Tibial nerve (tissue), 4 donors: ENCODE measurements at regions not wholly inside any gene's neighbourhood (a gene's known extent, or its start where the extent isn't known, plus 50 kb on each side); places are given as distances from the start of the nearest gene placed in this dataset.

Source experiments
- DNase-seq, 2 donors: peaks; one replicate each; pipeline ENCODE4 v3.0.0-alpha.2; 2019; ENCODE audit warnings: low spot score in 2 of 2
- H3K27ac ChIP-seq, 4 donors: fragments of 200-600 bp; sonication (generic) in 3 of 4; one replicate each; pipeline ENCODE4 v1.5.1; 2017 to 2019; ENCODE audit warnings: mild to moderate bottlenecking in 1 of 4
- H3K27me3 ChIP-seq, 2 donors: fragments of 200-600 bp; sonication (generic) in 1 of 2; one replicate each; pipeline versions ENCODE4 v1.5.1 to v1.6.0; 2017 to 2019
- H3K36me3 ChIP-seq, 3 donors: fragments of 200-600 bp; sonication (generic); one replicate each; pipeline ENCODE4 v1.5.1; 2018 to 2019
- H3K4me1 ChIP-seq, 4 donors: fragments of 200-600 bp; sonication (generic) in 3 of 4; one replicate each; pipeline ENCODE4 v1.5.1; 2017 to 2019
- H3K4me3 ChIP-seq, 4 donors: fragments of 200-600 bp; sonication (generic) in 3 of 4; one replicate each; pipeline ENCODE4 v1.5.1; 2017 to 2019; ENCODE audit warnings: mild to moderate bottlenecking in 1 of 4, moderate library complexity in 1 of 4
- H3K9me3 ChIP-seq, 4 donors: fragments of 200-600 bp; sonication (generic) in 3 of 4; one replicate each; pipeline ENCODE4 v1.5.1; 2017 to 2019
- EP300 ChIP-seq, 2 donors: sonication (generic); formaldehyde crosslinking; IDR thresholded peaks; one replicate each; pipeline ENCODE4 v1.6.1; 2017; ENCODE audit warnings: antibody characterized with exemption in 2 of 2, mild to moderate bottlenecking in 1 of 2
- POLR2A ChIP-seq, 2 donors: fragments of 450-650 bp; IDR thresholded peaks; one replicate each; pipeline ENCODE4 v1.6.1; 2017; ENCODE audit warnings: antibody characterized with exemption in 2 of 2, mild to moderate bottlenecking in 2 of 2, moderate library complexity in 2 of 2
- WGBS, 2 donors: methylation state at CpG; one replicate each; pipeline ENCODE4 v1.1.5; 2018; 5-methylcytosine and 5-hydroxymethylcytosine counted together
- TF ChIP-seq, protein P1 (sequence below), 5 experiments: fragments of 200-600 bp in 3 of 5; fragments of 450-650 bp in 2 of 5; sonication (generic) in 3 of 5; IDR thresholded peaks; one replicate each; pipeline ENCODE4 v1.5.1; 2016 to 2019; ENCODE audit warnings: antibody characterized with exemption in 5 of 5, mild to moderate bottlenecking in 3 of 5, moderate library complexity in 2 of 5

GRCh38 chrX:147764868-147765267 is 146.9 kb upstream of the FMR1 start:
- no peak for TF ChIP-seq EP300 (IDR thresholded peaks at IDR 0.05)
- TF ChIP-seq, protein P1, sequence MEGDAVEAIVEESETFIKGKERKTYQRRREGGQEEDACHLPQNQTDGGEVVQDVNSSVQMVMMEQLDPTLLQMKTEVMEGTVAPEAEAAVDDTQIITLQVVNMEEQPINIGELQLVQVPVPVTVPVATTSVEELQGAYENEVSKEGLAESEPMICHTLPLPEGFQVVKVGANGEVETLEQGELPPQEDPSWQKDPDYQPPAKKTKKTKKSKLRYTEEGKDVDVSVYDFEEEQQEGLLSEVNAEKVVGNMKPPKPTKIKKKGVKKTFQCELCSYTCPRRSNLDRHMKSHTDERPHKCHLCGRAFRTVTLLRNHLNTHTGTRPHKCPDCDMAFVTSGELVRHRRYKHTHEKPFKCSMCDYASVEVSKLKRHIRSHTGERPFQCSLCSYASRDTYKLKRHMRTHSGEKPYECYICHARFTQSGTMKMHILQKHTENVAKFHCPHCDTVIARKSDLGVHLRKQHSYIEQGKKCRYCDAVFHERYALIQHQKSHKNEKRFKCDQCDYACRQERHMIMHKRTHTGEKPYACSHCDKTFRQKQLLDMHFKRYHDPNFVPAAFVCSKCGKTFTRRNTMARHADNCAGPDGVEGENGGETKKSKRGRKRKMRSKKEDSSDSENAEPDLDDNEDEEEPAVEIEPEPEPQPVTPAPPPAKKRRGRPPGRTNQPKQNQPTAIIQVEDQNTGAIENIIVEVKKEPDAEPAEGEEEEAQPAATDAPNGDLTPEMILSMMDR (IDR thresholded peaks at IDR 0.05): no peak
- Histone ChIP-seq H3K36me3 (no peaks in the 10 kb centered on the region), H3K9me3 (no peaks in the 10 kb centered on the region), H3K4me1 (no peaks in the 10 kb centered on the region), H3K4me3 (no peak overlapping the region), H3K27ac (no peak overlapping the region), H3K27me3 (no peaks in the 10 kb centered on the region)
- no peak for DNase-seq
- 44 to 62% methylated on average over 1 of the region's 1 CpG for WGBS, 2 donors

DNA sequence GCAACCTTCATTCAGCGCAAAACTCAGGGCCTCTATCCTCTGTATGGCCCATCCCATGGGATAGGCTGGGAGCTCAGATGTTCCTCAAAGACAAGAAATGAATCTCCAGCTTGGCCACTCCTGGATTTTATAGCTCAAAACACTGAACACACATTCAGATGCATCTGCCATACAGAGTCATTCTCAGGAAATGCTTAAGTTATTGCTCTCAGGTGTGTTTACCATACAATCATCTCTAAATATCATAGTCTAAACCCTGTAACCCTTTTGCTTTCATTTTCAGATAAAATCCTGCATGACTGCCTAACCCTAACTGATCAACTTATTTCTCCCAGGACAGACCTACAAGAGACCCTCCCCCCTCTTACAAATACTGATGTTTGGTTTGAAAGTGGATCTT is 140.9 kb upstream of the FMR1 start:
- Histone ChIP-seq H3K27ac (no peak overlapping the region), H3K9me3 (no peaks in the 10 kb centered on the region), H3K4me1 (no peaks in the 10 kb centered on the region), H3K36me3 (no peaks in the 10 kb centered on the region), H3K4me3 (no peak overlapping the region), H3K27me3 (no peaks in the 10 kb centered on the region)
- no peak for DNase-seq
- WGBS, 2 donors: 90 to 100% methylated on average over 1 of the region's 1 CpG
- TF ChIP-seq POLR2A (IDR thresholded peaks at IDR 0.05): no peak
- no peak for TF ChIP-seq EP300 (IDR thresholded peaks at IDR 0.05)
- TF ChIP-seq, protein P1 (IDR thresholded peaks at IDR 0.05): no peak

DNA sequence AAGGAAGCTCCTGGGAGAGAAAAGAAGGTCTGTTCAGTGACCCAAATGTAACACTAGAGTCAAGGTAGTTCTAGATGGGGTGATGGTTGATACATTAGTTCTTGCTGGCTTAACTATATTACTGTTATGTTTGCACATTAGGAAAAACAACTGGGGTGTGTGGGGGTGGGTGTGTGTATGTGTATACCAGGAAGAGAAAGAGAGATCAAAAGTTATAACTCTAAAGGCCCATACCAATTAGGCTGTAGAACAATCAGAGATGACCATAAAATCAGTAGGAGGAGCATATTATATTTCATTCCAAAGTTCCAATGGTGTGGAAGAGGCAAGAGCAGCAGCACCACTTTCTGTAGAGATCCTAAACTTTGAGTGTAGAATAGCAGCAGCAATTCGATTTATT is 134.7 kb upstream of the FMR1 start:
- Histone ChIP-seq H3K9me3 (no peaks in the 10 kb centered on the region), H3K27me3 (no peaks in the 10 kb centered on the region), H3K36me3 (no peaks in the 10 kb centered on the region), H3K4me1 (no peaks in the 10 kb centered on the region), H3K27ac (no peak overlapping the region), H3K4me3 (no peak overlapping the region)
- WGBS, 2 donors: 63 to 85% methylated on average over 1 of the region's 1 CpG
- DNase-seq: no peak
- TF ChIP-seq POLR2A (IDR thresholded peaks at IDR 0.05): no peak
- TF ChIP-seq, protein P1 (IDR thresholded peaks at IDR 0.05): no peak
- no peak for TF ChIP-seq EP300 (IDR thresholded peaks at IDR 0.05)

DNA sequence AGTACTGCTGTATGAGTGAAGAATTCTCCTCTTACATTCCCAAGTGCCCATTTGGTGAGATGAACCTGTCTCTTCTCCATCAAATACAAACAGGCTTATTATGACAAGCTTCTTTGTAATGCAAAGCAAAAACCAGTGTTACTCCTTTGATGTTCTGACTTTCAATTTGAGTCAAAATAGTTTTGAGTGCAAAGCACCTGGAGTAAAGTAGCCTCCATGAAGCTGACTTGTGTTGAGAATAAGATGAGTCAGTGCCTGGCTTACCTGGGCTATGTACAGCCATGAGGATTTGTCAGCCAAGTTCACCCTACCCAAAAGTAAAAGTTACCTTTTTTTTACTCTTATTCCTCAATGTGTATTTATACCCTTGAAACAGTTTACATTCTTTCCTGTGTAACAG is 132.5 kb upstream of the FMR1 start:
- no peaks in the 10 kb centered on the region for H3K27me3 ChIP-seq
- H3K27ac ChIP-seq: no peak overlapping the region
- H3K36me3 ChIP-seq: no peaks in the 10 kb centered on the region
- TF ChIP-seq POLR2A (IDR thresholded peaks at IDR 0.05) (no peak), EP300 (IDR thresholded peaks at IDR 0.05) (no peak)
- TF ChIP-seq, protein P1 (IDR thresholded peaks at IDR 0.05): no peak
- DNase-seq: no peak
- no peak overlapping the region for H3K4me3 ChIP-seq
- no peaks in the 10 kb centered on the region for H3K9me3 ChIP-seq
- no peaks in the 10 kb centered on the region for H3K4me1 ChIP-seq

DNA sequence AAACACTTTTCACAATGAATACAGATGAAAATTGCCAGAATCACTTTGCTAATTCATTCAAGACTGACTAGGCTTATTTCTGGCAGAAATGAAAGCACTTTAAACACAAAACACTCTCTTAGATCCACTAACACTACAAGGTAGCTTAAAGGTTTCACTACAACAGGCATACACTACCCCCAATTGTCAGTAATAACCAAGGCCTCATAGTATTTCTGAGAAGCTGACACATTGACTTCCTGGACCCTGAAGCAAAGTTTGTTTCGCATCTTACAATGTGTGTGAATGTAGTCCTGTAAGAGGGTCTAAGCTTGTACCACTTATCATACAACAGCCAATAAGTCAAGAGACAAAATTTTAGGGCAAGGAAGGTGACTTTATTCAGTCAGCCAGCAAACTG is 129.9 kb upstream of the FMR1 start:
- 83 to 86% methylated on average over 1 of the region's 1 CpG for WGBS, 2 donors
- Histone ChIP-seq H3K4me1 (no peaks in the 10 kb centered on the region), H3K36me3 (no peaks in the 10 kb centered on the region), H3K4me3 (no peak overlapping the region), H3K27ac (no peak overlapping the region), H3K27me3 (no peaks in the 10 kb centered on the region), H3K9me3 (no peaks in the 10 kb centered on the region)
- DNase-seq: no peak
- TF ChIP-seq EP300 (IDR thresholded peaks at IDR 0.05): no peak
- no peak for TF ChIP-seq POLR2A (IDR thresholded peaks at IDR 0.05)
- TF ChIP-seq, protein P1 (IDR thresholded peaks at IDR 0.05): no peak
